22Rv1 (cell line): ENCODE measurements at regions not wholly inside any gene's neighbourhood (a gene's known extent, or its start where the extent isn't known, plus 50 kb on each side); places are given as distances from the start of the nearest gene placed in this dataset.

Experiments used
- ZFX ChIP-seq: fragments of 450-650 bp; IDR thresholded peaks from 2 replicates; pipeline ENCODE4 v1.6.1; 2017; ENCODE audit warnings: antibody characterized with exemption, borderline replicate concordance
- TF ChIP-seq, protein P1 (sequence below): fragments of 450-650 bp; IDR thresholded peaks from 2 replicates; pipeline ENCODE4 v1.5.1; 2017; ENCODE audit warnings: mild to moderate bottlenecking

DNA sequence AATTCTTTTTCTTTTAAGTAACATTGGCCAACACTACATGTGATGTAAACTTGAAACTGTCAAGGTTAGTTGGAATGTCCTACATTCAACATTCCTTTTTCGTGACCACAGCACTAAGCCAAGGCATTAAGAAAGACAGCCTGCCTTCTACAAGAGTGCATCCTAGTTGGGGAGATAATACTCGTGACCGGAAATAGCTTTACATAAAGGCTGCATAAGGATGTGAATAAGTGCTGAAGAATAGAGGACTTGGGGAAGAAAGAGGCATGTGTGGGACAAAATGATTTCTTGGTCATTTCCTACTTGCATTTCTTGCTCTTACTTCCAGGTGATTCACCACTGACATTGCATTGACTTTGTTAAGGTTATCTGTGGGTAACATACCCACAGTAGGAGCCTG, 282.0 kb downstream of the DMRT2 start:
- TF ChIP-seq, protein P1, sequence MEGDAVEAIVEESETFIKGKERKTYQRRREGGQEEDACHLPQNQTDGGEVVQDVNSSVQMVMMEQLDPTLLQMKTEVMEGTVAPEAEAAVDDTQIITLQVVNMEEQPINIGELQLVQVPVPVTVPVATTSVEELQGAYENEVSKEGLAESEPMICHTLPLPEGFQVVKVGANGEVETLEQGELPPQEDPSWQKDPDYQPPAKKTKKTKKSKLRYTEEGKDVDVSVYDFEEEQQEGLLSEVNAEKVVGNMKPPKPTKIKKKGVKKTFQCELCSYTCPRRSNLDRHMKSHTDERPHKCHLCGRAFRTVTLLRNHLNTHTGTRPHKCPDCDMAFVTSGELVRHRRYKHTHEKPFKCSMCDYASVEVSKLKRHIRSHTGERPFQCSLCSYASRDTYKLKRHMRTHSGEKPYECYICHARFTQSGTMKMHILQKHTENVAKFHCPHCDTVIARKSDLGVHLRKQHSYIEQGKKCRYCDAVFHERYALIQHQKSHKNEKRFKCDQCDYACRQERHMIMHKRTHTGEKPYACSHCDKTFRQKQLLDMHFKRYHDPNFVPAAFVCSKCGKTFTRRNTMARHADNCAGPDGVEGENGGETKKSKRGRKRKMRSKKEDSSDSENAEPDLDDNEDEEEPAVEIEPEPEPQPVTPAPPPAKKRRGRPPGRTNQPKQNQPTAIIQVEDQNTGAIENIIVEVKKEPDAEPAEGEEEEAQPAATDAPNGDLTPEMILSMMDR, result no peak
- TF ChIP-seq ZFX, result no peak
